ENCODE measurements at regions not wholly inside any gene's neighbourhood (a gene's known extent, or its start where the extent isn't known, plus 50 kb on each side); places are given as distances from the start of the nearest gene placed in this dataset.

DNA sequence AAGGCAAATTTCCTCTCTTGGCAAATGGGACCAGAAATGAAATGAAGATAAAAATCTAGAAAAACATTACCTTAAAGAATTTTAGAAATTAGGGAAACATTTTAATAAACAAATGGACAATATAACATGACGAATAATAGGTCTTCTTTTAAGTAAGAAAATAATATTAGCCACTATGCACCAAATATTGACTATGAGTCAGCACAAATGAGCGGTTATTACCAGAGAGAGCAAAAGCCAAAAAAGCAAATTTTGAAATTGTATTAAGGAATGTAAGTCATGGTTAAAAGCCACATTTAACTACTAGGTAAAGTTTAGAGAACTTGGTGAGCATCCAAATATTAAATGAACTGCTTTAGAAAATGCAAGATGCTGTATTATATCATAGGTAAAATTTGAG is 376.6 kb upstream of the JAG1 start:
- DNase-seq = no peak

DNA sequence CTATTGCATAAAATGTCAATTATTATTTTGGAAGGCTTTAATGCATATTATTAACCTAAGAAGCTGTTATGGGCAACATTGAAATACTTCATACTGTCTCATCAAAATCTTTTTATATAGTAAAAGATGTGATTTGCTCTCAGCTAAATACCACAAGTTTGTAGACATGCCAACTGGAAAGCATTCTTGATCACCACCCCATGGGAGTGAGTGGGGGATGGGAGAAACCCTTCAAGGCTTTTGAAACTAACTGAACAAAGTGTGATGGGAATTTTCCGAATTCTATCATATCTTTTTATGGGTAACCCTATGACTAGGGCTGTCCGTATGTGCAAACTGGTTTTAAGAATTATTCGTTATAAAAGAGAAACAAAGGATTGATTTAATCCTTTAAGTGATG is 377.3 kb upstream of the JAG1 start:
- no peak for DNase-seq

DNA sequence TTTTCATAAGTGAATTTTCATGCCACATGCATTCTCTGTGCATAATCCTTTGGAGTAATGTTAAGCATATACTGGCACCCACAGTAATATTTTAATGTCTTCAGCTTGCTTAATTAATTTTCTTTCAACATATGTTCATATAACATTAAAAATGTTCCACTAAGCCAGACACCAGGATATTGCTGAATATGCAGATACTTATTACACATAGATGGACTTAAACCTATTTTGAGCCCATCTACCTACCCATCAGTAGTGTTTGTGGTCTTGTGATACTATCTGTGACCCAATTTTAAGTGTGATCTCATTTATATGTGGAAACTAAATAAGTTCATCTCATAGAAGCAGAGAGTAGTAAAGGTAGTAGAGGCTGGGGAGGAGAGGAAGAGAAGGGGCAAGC is 379.5 kb upstream of the JAG1 start:
- no peak for DNase-seq

GRCh38 chr20:11054266-11054993 is 380.6 kb upstream of the JAG1 start:
- no peak for DNase-seq

GRCh38 chr20:11056414-11056813 is 382.6 kb upstream of the JAG1 start:
- DNase-seq = no peak

- DNase-seq = no peak
Measured at GRCh38 chr20:11057624-11058023, 383.8 kb upstream of the JAG1 start.

GRCh38 chr20:11059659-11060058 is 385.9 kb upstream of the JAG1 start:
- no peak for DNase-seq

- DNase-seq = no peak
Measured at GRCh38 chr20:11060423-11061185, 386.8 kb upstream of the JAG1 start.

DNA sequence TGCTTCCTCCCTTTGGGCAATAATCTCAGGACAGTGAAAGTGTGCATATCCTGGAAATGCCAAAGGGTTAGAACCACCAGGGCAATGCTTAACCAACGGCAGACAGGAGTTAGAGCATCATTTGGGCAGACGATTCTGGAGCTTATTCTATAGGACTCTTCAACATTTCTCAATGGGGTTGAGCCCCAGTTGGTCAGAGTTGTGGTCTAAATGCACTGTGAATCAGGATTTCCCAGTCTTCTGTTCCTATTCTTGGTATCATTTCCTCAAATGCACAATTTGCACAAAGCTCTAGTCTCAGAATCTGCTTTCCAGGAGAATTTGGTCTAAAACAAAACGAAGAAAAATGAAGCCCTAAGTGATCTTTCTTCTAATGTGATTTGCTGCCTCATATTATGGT is 389.6 kb upstream of the JAG1 start:
- DNase-seq = no peak

GRCh38 chr20:11064946-11065345 is 391.1 kb upstream of the JAG1 start:
- DNase-seq = no peak

DNA sequence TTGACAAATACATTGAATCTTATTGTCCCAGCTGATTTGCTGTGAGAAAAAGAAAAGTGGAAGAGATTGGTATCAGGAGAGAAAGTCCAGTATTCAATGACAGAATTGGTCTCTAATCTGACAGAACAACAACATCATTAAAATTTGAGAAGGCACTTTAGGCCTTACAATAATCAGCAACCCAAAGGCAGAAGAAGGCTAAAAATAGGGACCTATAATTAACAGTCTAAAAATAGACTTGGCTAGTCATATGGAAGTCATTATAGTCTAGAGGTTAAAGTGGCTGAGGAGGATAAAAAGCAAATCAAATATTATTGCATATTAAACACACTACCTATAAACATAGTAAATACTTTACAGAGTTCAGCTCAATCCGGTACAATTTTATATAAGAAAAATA is 393.6 kb upstream of the JAG1 start:
- DNase-seq = no peak

DNA sequence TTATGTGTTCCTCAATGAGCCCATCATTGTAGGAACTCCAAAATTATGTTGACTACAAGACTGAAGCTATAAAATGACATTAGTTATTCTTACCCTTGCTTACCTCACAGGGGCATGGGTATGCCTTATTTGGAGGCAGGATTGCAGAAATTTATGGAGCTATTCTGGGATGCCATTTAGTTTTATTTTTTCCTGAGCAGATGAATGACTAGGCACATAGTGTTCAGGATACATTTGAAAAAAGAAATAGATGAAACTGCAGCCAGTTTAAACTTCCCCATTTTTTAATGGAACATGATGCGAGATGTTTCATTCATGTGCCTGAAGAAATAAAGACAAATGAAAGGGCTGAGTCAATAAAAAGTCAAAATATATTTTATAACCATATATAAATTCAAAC is 399.2 kb upstream of the JAG1 start:
- no peak for DNase-seq

GRCh38 chr20:11076434-11077105 is 402.8 kb upstream of the JAG1 start:
- DNase-seq = peak; percentile 69 to 92

GRCh38 chr20:11077226-11077625 is 403.4 kb upstream of the JAG1 start:
- no peak for DNase-seq

DNA sequence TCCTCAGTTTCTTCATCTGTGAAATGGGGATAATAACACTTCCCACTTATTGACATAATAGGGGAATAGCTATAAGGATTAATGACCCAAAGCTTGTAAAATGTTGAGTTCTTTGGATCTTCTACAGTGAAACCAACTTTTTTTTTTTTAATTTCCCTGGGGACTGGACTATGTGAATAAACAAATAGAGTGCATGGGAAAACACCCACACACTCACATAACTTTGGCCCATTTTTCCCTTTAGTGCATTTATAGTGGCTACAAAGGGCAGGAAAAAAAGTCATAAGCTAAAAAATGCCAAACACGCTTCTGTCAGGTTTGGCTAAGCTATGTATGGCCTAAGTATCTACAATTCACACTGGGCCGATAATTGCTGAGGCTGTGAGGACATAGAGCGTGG is 406.2 kb upstream of the JAG1 start:
- DNase-seq = no peak

- DNase-seq = peak in 1 of 2 experiments; percentile 7
Measured at GRCh38 chr20:11080781-11081377, 407.1 kb upstream of the JAG1 start.

DNA sequence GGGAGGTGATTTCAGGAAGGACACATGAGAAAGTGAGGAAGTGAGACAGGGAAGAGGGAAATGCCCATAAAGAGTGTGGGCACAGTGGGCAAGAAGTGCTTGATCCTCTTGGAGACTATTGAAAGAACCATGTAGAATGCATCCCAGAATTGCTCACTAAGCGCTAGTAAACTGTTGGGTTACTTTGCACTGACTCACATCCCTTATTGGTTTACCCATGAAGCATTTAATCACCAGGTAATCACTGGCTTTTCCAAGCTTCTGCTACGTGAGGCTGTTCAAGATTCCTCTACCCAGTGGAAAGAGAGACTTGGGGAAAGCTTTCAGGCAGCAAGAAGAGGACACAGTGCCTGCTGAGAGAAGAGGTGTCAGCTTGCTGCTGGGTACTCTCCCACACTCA is 410.0 kb upstream of the JAG1 start:
- DNase-seq = no peak

DNA sequence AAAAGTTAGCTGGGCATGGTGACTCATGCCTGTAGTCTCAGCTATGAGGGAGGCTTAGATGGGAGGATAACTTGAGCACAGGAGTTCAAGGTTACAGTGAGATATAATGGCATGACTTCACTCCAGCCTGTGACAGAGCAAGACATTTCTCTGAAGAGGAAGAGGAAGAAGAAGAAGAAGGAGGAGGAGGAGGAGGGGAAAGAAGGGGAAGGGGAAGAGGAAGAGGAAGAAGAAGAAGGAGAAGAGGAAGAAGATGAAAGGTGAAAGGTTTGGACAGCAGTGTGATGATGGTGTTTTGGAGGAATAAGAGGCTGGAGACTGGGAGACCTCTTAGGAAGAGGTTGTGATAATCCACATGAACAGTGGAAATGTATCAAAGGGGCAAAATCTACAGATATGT is 410.7 kb upstream of the JAG1 start:
- no peak for DNase-seq

DNA sequence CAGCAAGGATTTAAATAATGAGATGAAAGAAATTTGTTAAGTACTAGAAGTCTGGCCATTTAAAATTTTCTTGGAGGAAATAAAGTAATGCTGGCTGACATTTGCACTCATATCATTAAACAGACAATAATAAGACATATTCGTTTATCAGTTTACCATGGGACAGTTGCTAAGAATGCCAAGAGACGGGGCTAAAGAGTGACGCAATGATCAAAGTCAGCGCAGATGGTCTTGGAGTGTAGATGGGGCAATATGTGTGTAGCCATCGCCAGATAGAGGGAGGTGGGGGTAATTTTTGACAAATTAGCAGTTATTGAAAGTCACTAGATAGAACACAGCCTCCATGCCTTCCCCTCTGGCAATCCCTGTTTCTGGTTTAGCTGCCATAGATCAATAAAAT is 413.2 kb upstream of the JAG1 start:
- DNase-seq = no peak

GRCh38 chr20:11090751-11091150 is 417.0 kb upstream of the JAG1 start:
- DNase-seq = peak in 1 of 2 experiments; percentile 23

DNA sequence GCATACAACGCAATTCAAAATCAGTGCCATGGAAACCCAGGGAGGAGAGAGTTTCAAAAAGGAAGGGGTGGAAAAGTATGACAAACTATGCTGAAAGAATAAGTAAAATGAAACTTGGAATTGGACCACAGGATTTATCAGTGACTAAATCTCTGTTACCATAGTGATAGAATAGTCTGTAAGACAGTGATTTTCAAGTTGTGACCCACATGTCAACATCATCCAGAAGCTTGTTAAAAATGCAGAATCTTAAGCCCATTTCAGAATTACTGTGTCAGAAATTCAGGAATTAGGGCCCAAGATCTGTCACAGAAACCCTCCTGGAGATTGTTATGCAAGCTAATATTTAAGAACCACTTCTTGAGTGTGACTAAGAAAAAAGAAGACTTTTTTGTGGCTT is 417.7 kb upstream of the JAG1 start:
- no peak for DNase-seq

GRCh38 chr20:11092151-11092550 is 418.4 kb upstream of the JAG1 start:
- DNase-seq = no peak

GRCh38 chr20:11094196-11094595 is 420.4 kb upstream of the JAG1 start:
- DNase-seq = no peak

GRCh38 chr20:11094711-11095110 is 420.9 kb upstream of the JAG1 start:
- DNase-seq = no peak
